GM12878 (cell line): ENCODE measurements at regions not wholly inside any gene's neighbourhood (a gene's known extent, or its start where the extent isn't known, plus 50 kb on each side); places are given as distances from the start of the nearest gene placed in this dataset.

ENCODE experiments used
- EGR1 ChIP-seq, 2 experiments: IDR thresholded peaks; 1 replicate in 1 of 2; 2 replicates in 1 of 2; pipeline ENCODE4 v1.6.1; 2011 to 2012; ENCODE audit warnings: low read depth in 2 of 2, low read length in 2 of 2, borderline replicate concordance in 1 of 2, mild to moderate bottlenecking in 1 of 2, moderate library complexity in 1 of 2
- EP300 ChIP-seq, 2 experiments: fragments of 150-350 bp in 1 of 2; IDR thresholded peaks; 2 replicates each; pipeline ENCODE4 v1.6.1; 2011 to 2012; ENCODE audit warnings: low read depth in 2 of 2, low read length in 2 of 2, borderline replicate concordance in 1 of 2, improper control_type of control experiment in 1 of 2, inconsistent platforms in 1 of 2; ENCODE audit not compliant: control insufficient read depth in 1 of 2
- FOXK2 ChIP-seq: fragments of 450-650 bp; IDR thresholded peaks from 2 replicates; pipeline ENCODE4 v1.6.1; 2017; ENCODE audit warnings: mild to moderate bottlenecking, moderate library complexity
- HDAC2 ChIP-seq: fragments of 200-600 bp; sonication (generic); IDR thresholded peaks from 2 replicates; pipeline ENCODE4 v1.6.1; 2017
- JUND ChIP-seq: IDR thresholded peaks from 2 replicates; pipeline ENCODE4 v1.6.1; 2012; ENCODE audit warnings: low read depth, mild to moderate bottlenecking, low read length, improper control_type of control experiment, moderate library complexity
- MEF2A ChIP-seq: IDR thresholded peaks from 2 replicates; pipeline ENCODE4 v1.6.1; 2011; ENCODE audit warnings: low read depth, mild to moderate bottlenecking, low read length, moderate library complexity; ENCODE audit not compliant: insufficient read depth
- POLR2A ChIP-seq: IDR thresholded peaks from 2 replicates; pipeline ENCODE4 v1.6.1; 2011; ENCODE audit warnings: low read depth, mild to moderate bottlenecking, low read length
- POLR2AphosphoS5 ChIP-seq: IDR thresholded peaks from 2 replicates; pipeline ENCODE4 v1.6.1; 2011; ENCODE audit warnings: mild to moderate bottlenecking, low read length, inconsistent platforms
- RAD21 ChIP-seq: IDR thresholded peaks from 2 replicates; pipeline ENCODE4 v1.6.1; 2011; ENCODE audit warnings: mild to moderate bottlenecking, low read depth, low read length, moderate library complexity; ENCODE audit not compliant: insufficient read depth
- RCOR1 ChIP-seq: conservative IDR thresholded peaks from 2 replicates; pipeline ENCODE4 v1.6.1; 2012; ENCODE audit warnings: low read depth, low read length, improper control_type of control experiment
- TF ChIP-seq, protein P1 (sequence below): fragments of 450-650 bp; formaldehyde crosslinking; IDR thresholded peaks from 2 replicates; pipeline ENCODE4 v1.5.0; 2022; ENCODE audit warnings: mild to moderate bottlenecking, missing genetic modification characterization
- TF ChIP-seq, protein P2 (sequence below): IDR thresholded peaks from 2 replicates; pipeline ENCODE4 v1.6.1; 2011; ENCODE audit warnings: borderline replicate concordance, low read depth, mild to moderate bottlenecking, moderate library complexity, mixed read lengths, low read length; ENCODE audit not compliant: insufficient read depth; ENCODE audit errors: extremely low read length
- TF ChIP-seq, protein P3 (sequence below): IDR thresholded peaks from 2 replicates; pipeline ENCODE4 v1.6.1; 2012; ENCODE audit warnings: low read depth, low read length, improper control_type of control experiment
- TF ChIP-seq, protein P4 (sequence below), 3 experiments: IDR thresholded peaks in 2 of 3; conservative IDR thresholded peaks in 1 of 3; 2 replicates each; pipeline ENCODE4 v1.5.1; 2011; ENCODE audit warnings: low read depth in 3 of 3, low read length in 3 of 3, mild to moderate bottlenecking in 3 of 3, control low read depth in 2 of 3, moderate library complexity in 2 of 3, inconsistent platforms in 1 of 3, mixed read lengths in 1 of 3; ENCODE audit not compliant: control insufficient read depth in 2 of 3, insufficient read depth in 1 of 3; ENCODE audit errors: extremely low read depth in 1 of 3

DNA sequence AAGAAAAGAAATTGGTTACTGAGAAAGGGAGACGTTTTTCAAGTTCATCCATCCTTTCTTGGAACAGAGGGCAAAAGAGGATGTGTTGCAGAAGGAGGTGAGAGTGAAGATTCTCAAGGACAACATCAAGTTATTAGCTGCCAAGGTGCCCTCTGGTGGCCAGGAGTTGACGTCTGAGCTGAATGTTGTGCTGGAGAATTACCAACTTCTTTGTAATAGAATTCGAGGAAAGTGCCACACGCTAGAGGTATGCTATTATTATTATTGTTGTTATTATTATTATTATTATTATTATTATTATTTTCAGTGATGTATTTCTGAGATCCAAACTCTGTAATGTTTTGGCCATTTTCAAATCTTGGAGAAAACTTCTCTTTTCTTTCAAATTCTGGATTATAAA lies 197.0 kb downstream of the UTRN start:
- TF ChIP-seq RCOR1 (no peak), EGR1 (IDR thresholded peaks at IDR 0.05; ENCODE audit: borderline replicate concordance in 1 of 2, low read depth in 2 of 2, low read length in 2 of 2) (no peak), JUND (no peak), POLR2AphosphoS5 (no peak), POLR2A (no peak), MEF2A (no peak), EP300 (IDR thresholded peaks at IDR 0.05; ENCODE audit: borderline replicate concordance in 1 of 2, control insufficient read depth in 1 of 2, low read depth in 2 of 2, low read length in 2 of 2) (no peak), FOXK2 (no peak), RAD21 (peak; percentile 73), HDAC2 (no peak)
- TF ChIP-seq, protein P1, sequence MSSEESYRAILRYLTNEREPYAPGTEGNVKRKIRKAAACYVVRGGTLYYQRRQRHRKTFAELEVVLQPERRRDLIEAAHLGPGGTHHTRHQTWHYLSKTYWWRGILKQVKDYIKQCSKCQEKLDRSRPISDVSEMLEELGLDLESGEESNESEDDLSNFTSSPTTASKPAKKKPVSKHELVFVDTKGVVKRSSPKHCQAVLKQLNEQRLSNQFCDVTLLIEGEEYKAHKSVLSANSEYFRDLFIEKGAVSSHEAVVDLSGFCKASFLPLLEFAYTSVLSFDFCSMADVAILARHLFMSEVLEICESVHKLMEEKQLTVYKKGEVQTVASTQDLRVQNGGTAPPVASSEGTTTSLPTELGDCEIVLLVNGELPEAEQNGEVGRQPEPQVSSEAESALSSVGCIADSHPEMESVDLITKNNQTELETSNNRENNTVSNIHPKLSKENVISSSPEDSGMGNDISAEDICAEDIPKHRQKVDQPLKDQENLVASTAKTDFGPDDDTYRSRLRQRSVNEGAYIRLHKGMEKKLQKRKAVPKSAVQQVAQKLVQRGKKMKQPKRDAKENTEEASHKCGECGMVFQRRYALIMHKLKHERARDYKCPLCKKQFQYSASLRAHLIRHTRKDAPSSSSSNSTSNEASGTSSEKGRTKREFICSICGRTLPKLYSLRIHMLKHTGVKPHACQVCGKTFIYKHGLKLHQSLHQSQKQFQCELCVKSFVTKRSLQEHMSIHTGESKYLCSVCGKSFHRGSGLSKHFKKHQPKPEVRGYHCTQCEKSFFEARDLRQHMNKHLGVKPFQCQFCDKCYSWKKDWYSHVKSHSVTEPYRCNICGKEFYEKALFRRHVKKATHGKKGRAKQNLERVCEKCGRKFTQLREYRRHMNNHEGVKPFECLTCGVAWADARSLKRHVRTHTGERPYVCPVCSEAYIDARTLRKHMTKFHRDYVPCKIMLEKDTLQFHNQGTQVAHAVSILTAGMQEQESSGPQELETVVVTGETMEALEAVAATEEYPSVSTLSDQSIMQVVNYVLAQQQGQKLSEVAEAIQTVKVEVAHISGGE, result no peak
- TF ChIP-seq, protein P2, sequence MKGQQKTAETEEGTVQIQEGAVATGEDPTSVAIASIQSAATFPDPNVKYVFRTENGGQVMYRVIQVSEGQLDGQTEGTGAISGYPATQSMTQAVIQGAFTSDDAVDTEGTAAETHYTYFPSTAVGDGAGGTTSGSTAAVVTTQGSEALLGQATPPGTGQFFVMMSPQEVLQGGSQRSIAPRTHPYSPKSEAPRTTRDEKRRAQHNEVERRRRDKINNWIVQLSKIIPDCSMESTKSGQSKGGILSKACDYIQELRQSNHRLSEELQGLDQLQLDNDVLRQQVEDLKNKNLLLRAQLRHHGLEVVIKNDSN, result no peak
- TF ChIP-seq, protein P3, sequence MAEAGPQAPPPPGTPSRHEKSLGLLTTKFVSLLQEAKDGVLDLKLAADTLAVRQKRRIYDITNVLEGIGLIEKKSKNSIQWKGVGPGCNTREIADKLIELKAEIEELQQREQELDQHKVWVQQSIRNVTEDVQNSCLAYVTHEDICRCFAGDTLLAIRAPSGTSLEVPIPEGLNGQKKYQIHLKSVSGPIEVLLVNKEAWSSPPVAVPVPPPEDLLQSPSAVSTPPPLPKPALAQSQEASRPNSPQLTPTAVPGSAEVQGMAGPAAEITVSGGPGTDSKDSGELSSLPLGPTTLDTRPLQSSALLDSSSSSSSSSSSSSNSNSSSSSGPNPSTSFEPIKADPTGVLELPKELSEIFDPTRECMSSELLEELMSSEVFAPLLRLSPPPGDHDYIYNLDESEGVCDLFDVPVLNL, result no peak
- TF ChIP-seq, protein P4, sequence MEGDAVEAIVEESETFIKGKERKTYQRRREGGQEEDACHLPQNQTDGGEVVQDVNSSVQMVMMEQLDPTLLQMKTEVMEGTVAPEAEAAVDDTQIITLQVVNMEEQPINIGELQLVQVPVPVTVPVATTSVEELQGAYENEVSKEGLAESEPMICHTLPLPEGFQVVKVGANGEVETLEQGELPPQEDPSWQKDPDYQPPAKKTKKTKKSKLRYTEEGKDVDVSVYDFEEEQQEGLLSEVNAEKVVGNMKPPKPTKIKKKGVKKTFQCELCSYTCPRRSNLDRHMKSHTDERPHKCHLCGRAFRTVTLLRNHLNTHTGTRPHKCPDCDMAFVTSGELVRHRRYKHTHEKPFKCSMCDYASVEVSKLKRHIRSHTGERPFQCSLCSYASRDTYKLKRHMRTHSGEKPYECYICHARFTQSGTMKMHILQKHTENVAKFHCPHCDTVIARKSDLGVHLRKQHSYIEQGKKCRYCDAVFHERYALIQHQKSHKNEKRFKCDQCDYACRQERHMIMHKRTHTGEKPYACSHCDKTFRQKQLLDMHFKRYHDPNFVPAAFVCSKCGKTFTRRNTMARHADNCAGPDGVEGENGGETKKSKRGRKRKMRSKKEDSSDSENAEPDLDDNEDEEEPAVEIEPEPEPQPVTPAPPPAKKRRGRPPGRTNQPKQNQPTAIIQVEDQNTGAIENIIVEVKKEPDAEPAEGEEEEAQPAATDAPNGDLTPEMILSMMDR (IDR thresholded peaks at IDR 0.05 in 2 of 3, conservative IDR thresholded peaks at IDR 0.05 in 1 of 3; ENCODE audit: control insufficient read depth in 2 of 3, extremely low read depth in 1 of 3, insufficient read depth in 1 of 3, low read depth in 3 of 3, low read length in 3 of 3), result peak; percentile 63 to 79 (median 73); a peak in 5 of 6 replicates
